Thoracic aorta (tissue), 2 donors: ENCODE measurements at regions not wholly inside any gene's neighbourhood (a gene's known extent, or its start where the extent isn't known, plus 50 kb on each side); places are given as distances from the start of the nearest gene placed in this dataset.

ENCODE experiments used
- ATAC-seq: fragments of 150-250 bp; one replicate; pipeline ENCODE4 v1.8.0; 2017; ENCODE audit warnings: low read depth; ENCODE audit not compliant: insufficient number of reproducible peaks, low FRiP score
- DNase-seq: peaks from one replicate; pipeline ENCODE4 v3.0.0-alpha.2; 2020; ENCODE audit warnings: low spot score
- H3K27ac ChIP-seq, 2 donors: fragments of 200-600 bp; sonication (generic); 1 replicate in 1 of 2; 2 replicates in 1 of 2; pipeline ENCODE4 v1.5.1; 2016; ENCODE audit warnings: mild to moderate bottlenecking in 2 of 2, moderate library complexity in 2 of 2
- H3K27me3 ChIP-seq: fragments of 200-600 bp; sonication (generic); replicated peaks from 2 replicates; pipeline ENCODE4 v1.6.0; 2016; ENCODE audit warnings: mild to moderate bottlenecking; ENCODE audit not compliant: insufficient read depth
- H3K36me3 ChIP-seq: fragments of 200-600 bp; sonication (generic); one replicate; pipeline ENCODE4 v1.5.1; 2016
- H3K4me1 ChIP-seq, 2 donors: fragments of 200-600 bp; sonication (generic); 1 replicate in 1 of 2; 2 replicates in 1 of 2; pipeline versions ENCODE4 v1.5.1 to v1.6.0; 2016; ENCODE audit warnings: low read depth in 2 of 2, mild to moderate bottlenecking in 1 of 2; ENCODE audit not compliant: control insufficient read depth in 1 of 2
- H3K4me3 ChIP-seq: fragments of 200-600 bp; sonication (generic); 2 replicates; pipeline ENCODE4 v1.5.1; 2016; ENCODE audit warnings: mild to moderate bottlenecking
- H3K9me3 ChIP-seq: fragments of 200-600 bp; sonication (generic); 2 replicates; pipeline ENCODE4 v1.5.1; 2016
- TF ChIP-seq, protein P1 (sequence below): fragments of 200-600 bp; sonication (generic); IDR thresholded peaks from one replicate; pipeline ENCODE4 v1.5.1; 2019; ENCODE audit warnings: antibody characterized with exemption

- TF ChIP-seq, protein P1, sequence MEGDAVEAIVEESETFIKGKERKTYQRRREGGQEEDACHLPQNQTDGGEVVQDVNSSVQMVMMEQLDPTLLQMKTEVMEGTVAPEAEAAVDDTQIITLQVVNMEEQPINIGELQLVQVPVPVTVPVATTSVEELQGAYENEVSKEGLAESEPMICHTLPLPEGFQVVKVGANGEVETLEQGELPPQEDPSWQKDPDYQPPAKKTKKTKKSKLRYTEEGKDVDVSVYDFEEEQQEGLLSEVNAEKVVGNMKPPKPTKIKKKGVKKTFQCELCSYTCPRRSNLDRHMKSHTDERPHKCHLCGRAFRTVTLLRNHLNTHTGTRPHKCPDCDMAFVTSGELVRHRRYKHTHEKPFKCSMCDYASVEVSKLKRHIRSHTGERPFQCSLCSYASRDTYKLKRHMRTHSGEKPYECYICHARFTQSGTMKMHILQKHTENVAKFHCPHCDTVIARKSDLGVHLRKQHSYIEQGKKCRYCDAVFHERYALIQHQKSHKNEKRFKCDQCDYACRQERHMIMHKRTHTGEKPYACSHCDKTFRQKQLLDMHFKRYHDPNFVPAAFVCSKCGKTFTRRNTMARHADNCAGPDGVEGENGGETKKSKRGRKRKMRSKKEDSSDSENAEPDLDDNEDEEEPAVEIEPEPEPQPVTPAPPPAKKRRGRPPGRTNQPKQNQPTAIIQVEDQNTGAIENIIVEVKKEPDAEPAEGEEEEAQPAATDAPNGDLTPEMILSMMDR, result no peak
- H3K9me3 ChIP-seq, result no peaks in the 10 kb centered on the region
- ATAC-seq, result no peak
Measured at GRCh38 chr9:90132866-90133265, 509.8 kb downstream of the DIRAS2 start.

GRCh38 chr9:90137801-90138200 is 504.8 kb downstream of the DIRAS2 start:
- H3K4me3 ChIP-seq, result no peak overlapping the region
- no peaks in the 10 kb centered on the region for H3K36me3 ChIP-seq
- TF ChIP-seq, protein P1, result no peak
- H3K4me1 ChIP-seq, result no peaks in the 10 kb centered on the region
- H3K27ac ChIP-seq, result no peak overlapping the region
- no peak for DNase-seq
- no peaks in the 10 kb centered on the region for H3K27me3 ChIP-seq
- no peaks in the 10 kb centered on the region for H3K9me3 ChIP-seq
- no peak for ATAC-seq

More at GRCh38 chr9:90132866-90133265, 509.8 kb downstream of the DIRAS2 start:
- no peaks in the 10 kb centered on the region for H3K4me1 ChIP-seq
- no peaks in the 10 kb centered on the region for H3K36me3 ChIP-seq
- no peak overlapping the region for H3K27ac ChIP-seq
- H3K27me3 ChIP-seq, result no peaks in the 10 kb centered on the region
- H3K4me3 ChIP-seq, result no peak overlapping the region
- DNase-seq, result no peak

GRCh38 chr9:90140131-90140818 is 502.3 kb downstream of the DIRAS2 start:
- DNase-seq, result no peak
- no peaks in the 10 kb centered on the region for H3K36me3 ChIP-seq
- H3K27ac ChIP-seq, result no peak overlapping the region
- no peaks in the 10 kb centered on the region for H3K27me3 ChIP-seq
- no peaks in the 10 kb centered on the region for H3K9me3 ChIP-seq
- no peak for ATAC-seq
- H3K4me1 ChIP-seq, result no peaks in the 10 kb centered on the region
- no peak overlapping the region for H3K4me3 ChIP-seq
- TF ChIP-seq, protein P1, result no peak

GRCh38 chr9:90141723-90142122 is 500.9 kb downstream of the DIRAS2 start:
- no peak for ATAC-seq

DNA sequence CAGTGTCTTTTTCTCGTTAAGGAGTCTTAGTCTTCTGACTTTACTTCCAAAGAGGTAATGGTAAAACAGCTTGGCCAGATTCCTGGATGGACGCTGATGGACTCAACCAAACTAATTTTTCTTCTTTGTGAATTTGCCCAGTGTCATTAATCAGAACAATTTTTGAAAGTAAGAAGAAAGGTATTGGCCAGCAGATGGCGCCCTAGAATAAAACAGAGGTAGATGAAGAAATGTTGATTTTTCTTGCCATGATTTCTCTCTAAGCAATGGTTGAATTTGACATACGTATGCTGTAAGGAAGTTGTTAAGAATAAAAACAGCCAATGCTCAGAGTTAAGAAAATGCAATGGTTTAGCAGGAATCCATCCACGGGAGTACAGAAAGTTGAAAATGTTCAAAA is 500.0 kb downstream of the DIRAS2 start:
- ATAC-seq, result no peak
- Histone ChIP-seq H3K9me3 (no peaks in the 10 kb centered on the region), H3K4me1 (no peaks in the 10 kb centered on the region), H3K4me3 (no peak overlapping the region), H3K36me3 (no peaks in the 10 kb centered on the region), H3K27ac (no peak overlapping the region), H3K27me3 (no peaks in the 10 kb centered on the region)
- TF ChIP-seq, protein P1, result peak; percentile 31
- no peak for DNase-seq

More at GRCh38 chr9:90141723-90142122, 500.9 kb downstream of the DIRAS2 start:
- Histone ChIP-seq H3K9me3 (no peaks in the 10 kb centered on the region), H3K36me3 (no peaks in the 10 kb centered on the region), H3K4me3 (no peak overlapping the region), H3K27ac (no peak overlapping the region), H3K4me1 (no peaks in the 10 kb centered on the region), H3K27me3 (no peaks in the 10 kb centered on the region)
- DNase-seq, result no peak
- TF ChIP-seq, protein P1, result peak; percentile 25
